ENCODE measurements at regions not wholly inside any gene's neighbourhood (a gene's known extent, or its start where the extent isn't known, plus 50 kb on each side); places are given as distances from the start of the nearest gene placed in this dataset.

DNA sequence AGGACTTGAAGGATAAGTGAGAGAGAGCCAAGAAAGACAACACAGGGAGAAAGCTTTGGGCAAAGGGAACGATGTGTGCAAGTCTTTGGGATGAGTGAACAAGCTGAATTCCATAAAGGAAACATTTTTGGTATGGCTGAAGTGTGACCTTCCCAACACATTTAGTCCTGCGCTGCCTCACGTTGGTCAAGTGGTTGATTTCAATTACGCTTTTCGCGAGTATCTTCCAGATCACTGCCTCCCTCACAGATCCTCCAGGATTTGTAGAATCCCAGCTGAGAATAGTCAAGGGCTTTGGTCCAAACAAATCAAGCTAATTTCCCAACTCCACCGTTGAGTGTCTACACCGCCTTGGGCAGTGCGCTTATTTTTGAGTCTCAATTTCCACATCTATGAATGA lies 338.4 kb upstream of the ADAMTS9 start:
- POLR2A ChIA-PET: no interaction called here
- Histone ChIP-seq H3K27me3 (replicated peaks; ENCODE audit: control insufficient read depth, insufficient read depth, low read length) (no peaks in the 10 kb centered on the region), H3K4me3 (ENCODE audit: low read depth, low read length) (no peak overlapping the region), H3K36me3 (ENCODE audit: control insufficient read depth, insufficient read depth, low read length) (no peaks in the 10 kb centered on the region), H3K4me1 (peaks cover 10% of the 10 kb centered on the region), H3K9me3 (no peaks in the 10 kb centered on the region)
- Mint-ChIP-seq H3K9me3 (ENCODE audit: unreplicated experiment) (peaks cover 35% of the 10 kb centered on the region), H3K4me1 (ENCODE audit: low read depth, unreplicated experiment) (peaks cover 29% of the 10 kb centered on the region), H3K27me3 (ENCODE audit: insufficient read depth, unreplicated experiment) (no peaks in the 10 kb centered on the region), H3K27ac (ENCODE audit: unreplicated experiment) (no peak overlapping the region), H3K36me3 (ENCODE audit: insufficient read depth, unreplicated experiment) (no peaks in the 10 kb centered on the region), H3K4me3 (ENCODE audit: unreplicated experiment) (no peak overlapping the region)
- CTCF ChIA-PET: no interaction called here
- TF ChIP-seq, protein P1, sequence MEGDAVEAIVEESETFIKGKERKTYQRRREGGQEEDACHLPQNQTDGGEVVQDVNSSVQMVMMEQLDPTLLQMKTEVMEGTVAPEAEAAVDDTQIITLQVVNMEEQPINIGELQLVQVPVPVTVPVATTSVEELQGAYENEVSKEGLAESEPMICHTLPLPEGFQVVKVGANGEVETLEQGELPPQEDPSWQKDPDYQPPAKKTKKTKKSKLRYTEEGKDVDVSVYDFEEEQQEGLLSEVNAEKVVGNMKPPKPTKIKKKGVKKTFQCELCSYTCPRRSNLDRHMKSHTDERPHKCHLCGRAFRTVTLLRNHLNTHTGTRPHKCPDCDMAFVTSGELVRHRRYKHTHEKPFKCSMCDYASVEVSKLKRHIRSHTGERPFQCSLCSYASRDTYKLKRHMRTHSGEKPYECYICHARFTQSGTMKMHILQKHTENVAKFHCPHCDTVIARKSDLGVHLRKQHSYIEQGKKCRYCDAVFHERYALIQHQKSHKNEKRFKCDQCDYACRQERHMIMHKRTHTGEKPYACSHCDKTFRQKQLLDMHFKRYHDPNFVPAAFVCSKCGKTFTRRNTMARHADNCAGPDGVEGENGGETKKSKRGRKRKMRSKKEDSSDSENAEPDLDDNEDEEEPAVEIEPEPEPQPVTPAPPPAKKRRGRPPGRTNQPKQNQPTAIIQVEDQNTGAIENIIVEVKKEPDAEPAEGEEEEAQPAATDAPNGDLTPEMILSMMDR (IDR thresholded peaks at IDR 0.05; ENCODE audit: insufficient read depth in 1 of 2, low read depth in 1 of 2, low read length in 1 of 2, severe bottlenecking in 1 of 2, unreplicated experiment in 1 of 2): no peak
- intact Hi-C loops (cut with micrococcal nuclease; ENCODE audit: unreplicated experiment): no loop called here
- DNase-seq: no peak
- BruUV-seq (replicated peaks): no TSS peak

DNA sequence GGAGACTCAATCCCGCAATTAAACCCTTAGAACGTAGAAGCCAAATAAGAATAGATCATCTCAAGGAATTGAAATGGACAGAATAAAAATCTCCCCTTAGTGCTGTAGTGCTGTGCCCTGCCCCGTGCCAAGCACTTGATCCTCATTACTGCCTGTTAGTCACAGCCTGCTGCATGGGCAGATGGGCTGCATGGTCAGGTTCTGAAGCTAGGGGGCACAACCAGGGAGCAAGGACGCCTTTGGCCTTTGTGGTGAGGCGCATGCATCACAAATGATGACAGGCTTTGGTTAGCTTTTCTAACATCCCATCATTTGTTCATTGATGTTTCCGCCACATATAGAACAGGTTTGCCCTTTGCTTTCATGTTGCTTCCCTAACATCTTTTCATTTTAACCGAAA lies 336.3 kb upstream of the ADAMTS9 start:
- peaks cover 18% of the 10 kb centered on the region for H3K9me3 Mint-ChIP-seq (ENCODE audit: unreplicated experiment)
- TF ChIP-seq, protein P1 (IDR thresholded peaks at IDR 0.05; ENCODE audit: insufficient read depth in 1 of 2, low read depth in 1 of 2, low read length in 1 of 2, severe bottlenecking in 1 of 2, unreplicated experiment in 1 of 2): no peak
- no peak for DNase-seq
- no peak overlapping the region for H3K27ac Mint-ChIP-seq (ENCODE audit: unreplicated experiment)
- peaks cover 20% of the 10 kb centered on the region for H3K4me1 ChIP-seq
- H3K9me3 ChIP-seq: no peaks in the 10 kb centered on the region
- BruUV-seq (replicated peaks): no TSS peak
- H3K27me3 Mint-ChIP-seq (ENCODE audit: insufficient read depth, unreplicated experiment): no peaks in the 10 kb centered on the region
- ChIA-PET CTCF (no interaction called here), POLR2A (no interaction called here)
- no peak overlapping the region for H3K4me3 ChIP-seq (ENCODE audit: low read depth, low read length)
- no peaks in the 10 kb centered on the region for H3K36me3 ChIP-seq (ENCODE audit: control insufficient read depth, insufficient read depth, low read length)
- no peak overlapping the region for H3K4me3 Mint-ChIP-seq (ENCODE audit: unreplicated experiment)
- intact Hi-C loops (cut with micrococcal nuclease; ENCODE audit: unreplicated experiment): no loop called here
- no peaks in the 10 kb centered on the region for H3K36me3 Mint-ChIP-seq (ENCODE audit: insufficient read depth, unreplicated experiment)
- H3K27me3 ChIP-seq (replicated peaks; ENCODE audit: control insufficient read depth, insufficient read depth, low read length): no peaks in the 10 kb centered on the region
- H3K4me1 Mint-ChIP-seq (ENCODE audit: low read depth, unreplicated experiment): peaks cover 20% of the 10 kb centered on the region

DNA sequence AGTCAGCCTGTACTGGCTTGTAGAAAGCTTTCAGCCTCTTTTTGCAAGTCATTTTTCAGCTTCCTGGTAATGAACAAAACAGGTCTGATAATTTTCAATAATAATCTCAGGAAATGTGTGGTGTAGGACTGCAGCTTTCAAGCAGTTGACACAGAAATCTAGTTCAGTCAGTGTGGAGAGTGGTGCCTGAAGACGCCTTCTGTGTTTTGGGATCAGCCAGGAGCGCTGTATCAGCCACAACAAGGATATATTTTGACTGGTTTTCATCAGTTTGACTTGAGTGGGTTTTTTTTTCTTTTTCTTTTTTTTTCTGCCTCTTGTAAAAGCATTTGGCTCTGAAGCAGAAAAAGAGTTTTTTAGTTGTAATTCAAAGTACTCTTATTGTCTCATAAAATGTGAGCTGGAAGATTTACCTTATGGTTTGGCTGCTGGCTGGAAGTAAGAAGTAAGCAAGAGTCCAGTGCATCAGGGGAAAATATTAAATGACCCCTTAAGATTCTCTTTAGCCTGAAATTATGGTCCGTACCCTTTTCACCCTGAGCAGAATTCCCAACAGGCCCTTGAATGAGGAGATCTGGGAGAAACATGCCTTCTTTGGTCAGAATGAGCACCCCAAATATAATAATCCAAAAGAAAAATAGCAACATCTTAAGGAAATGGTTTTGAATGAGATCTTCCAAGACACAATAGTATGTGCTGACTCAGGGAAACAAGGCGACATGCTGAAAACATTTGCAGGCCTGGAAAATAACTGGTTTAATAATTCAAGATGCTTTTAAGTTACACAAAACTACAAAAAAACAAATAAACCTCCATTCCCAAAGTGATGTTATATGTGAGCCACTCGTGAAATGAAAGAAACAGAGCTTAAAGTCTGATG lies 332.7 kb upstream of the ADAMTS9 start:
- Histone ChIP-seq H3K27me3 (replicated peaks; ENCODE audit: control insufficient read depth, insufficient read depth, low read length) (no peaks in the 10 kb centered on the region), H3K4me1 (peaks cover 41% of the 10 kb centered on the region), H3K36me3 (ENCODE audit: control insufficient read depth, insufficient read depth, low read length) (no peaks in the 10 kb centered on the region), H3K9me3 (no peaks in the 10 kb centered on the region), H3K4me3 (ENCODE audit: low read depth, low read length) (no peak overlapping the region)
- ChIA-PET POLR2A (no interaction called here), CTCF (interaction anchor here (0.6 kb wide), 1 partner anchor 335 kb away, joined by 3 read pairs; no protein-coding TSS in a partner anchor)
- peaks cover 9% of the 10 kb centered on the region for H3K9me3 Mint-ChIP-seq (ENCODE audit: unreplicated experiment)
- H3K4me3 Mint-ChIP-seq (ENCODE audit: unreplicated experiment): no peak overlapping the region
- DNase-seq: no peak
- no peaks in the 10 kb centered on the region for H3K36me3 Mint-ChIP-seq (ENCODE audit: insufficient read depth, unreplicated experiment)
- peak overlapping the region; percentile 67 for H3K27ac Mint-ChIP-seq (ENCODE audit: unreplicated experiment)
- TF ChIP-seq, protein P1 (IDR thresholded peaks at IDR 0.05; ENCODE audit: insufficient read depth in 1 of 2, low read depth in 1 of 2, low read length in 1 of 2, severe bottlenecking in 1 of 2, unreplicated experiment in 1 of 2): no peak
- H3K4me1 Mint-ChIP-seq (ENCODE audit: low read depth, unreplicated experiment): peaks cover 33% of the 10 kb centered on the region
- BruUV-seq (replicated peaks): no TSS peak
- no peaks in the 10 kb centered on the region for H3K27me3 Mint-ChIP-seq (ENCODE audit: insufficient read depth, unreplicated experiment)
- intact Hi-C loops (cut with micrococcal nuclease; ENCODE audit: unreplicated experiment): no loop called here

Measured in Caco-2 (cell line).